Right forelimb (tissue), 1 donor: ENCODE measurements at regions not wholly inside any gene's neighbourhood (a gene's known extent, or its start where the extent isn't known, plus 50 kb on each side); places are given as distances from the start of the nearest gene placed in this dataset.
A peak's percentile ranks its signal among the peaks of the same experiment; 100 is the strongest.
"Not testable (repeated sequence)": the region's sequence is repeated elsewhere in the genome, so short reads cannot be mapped to it uniquely, and the experiment has no call there.

Experiments
- DNase-seq: peaks from one replicate; pipeline ENCODE4 v3.0.0-alpha.2; 2018

DNA sequence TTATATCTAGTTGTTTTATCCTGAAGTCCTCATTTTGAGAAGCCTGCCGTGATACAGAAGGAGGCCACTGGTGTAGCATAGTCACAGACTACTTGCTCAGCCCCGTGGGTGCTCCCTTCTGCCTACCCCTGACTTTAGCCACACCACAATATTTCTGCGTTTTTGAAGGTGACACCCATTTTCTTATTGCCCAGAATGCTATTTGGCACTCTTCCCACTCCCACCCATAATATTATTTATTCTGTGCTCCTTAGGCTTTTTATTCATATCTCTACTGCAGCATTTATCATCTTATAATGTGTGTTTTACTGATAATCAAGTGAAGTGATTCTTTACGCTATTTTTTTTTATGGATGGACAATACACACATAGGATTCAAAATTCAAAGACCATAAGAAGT, 107.3 kb downstream of the OR2B2 start:
- DNase-seq = no peak

DNA sequence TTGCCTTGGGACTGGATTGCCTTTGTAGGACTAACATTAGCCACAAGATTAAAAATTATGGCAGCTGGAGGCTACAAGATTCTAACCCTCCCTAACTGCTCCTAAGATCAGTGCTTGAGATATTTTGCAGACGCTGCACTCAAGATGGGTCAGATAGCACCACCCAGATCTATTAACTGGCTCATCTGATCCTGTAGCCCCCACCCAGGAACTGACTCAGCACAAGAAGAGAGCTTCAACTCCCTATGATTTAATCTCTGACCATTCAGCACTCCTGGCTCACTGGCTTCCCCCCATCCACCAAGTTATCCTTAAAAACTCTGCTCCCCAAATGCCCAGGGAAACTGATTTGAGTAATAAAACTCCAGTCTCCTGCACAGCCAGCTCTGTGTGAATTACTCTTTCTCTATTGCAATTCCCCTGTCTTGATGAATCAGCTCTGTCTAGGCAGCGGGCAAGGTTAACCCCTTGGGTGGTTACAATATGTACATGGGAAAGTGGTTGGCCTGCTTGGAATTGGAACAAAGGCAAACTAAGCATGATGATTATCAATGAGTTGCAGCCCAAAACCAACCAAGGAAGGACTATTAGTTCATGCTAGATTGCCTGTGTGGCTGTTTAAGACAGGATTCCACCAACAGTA, 111.3 kb downstream of the OR2B2 start:
- DNase-seq = no peak

DNA sequence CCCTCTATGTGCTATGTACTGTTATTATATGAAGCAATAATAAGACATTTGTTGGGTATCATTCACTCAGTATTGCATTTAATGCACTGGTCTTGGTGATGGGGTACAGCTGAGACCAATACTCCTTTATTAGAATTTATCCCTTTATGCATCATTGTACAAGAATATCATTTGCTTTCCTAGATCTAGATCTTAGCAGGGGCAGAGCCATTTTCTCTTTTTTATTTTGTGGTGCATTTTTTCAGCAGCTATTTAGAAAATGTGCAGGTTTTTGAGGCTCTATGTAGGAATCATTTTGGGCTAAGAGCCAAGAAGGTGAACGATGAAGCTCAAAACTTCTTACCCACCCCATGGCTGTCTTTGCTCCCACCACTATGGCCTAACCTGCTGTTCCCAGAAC, 114.2 kb downstream of the OR2B2 start:
- DNase-seq = no peak

DNA sequence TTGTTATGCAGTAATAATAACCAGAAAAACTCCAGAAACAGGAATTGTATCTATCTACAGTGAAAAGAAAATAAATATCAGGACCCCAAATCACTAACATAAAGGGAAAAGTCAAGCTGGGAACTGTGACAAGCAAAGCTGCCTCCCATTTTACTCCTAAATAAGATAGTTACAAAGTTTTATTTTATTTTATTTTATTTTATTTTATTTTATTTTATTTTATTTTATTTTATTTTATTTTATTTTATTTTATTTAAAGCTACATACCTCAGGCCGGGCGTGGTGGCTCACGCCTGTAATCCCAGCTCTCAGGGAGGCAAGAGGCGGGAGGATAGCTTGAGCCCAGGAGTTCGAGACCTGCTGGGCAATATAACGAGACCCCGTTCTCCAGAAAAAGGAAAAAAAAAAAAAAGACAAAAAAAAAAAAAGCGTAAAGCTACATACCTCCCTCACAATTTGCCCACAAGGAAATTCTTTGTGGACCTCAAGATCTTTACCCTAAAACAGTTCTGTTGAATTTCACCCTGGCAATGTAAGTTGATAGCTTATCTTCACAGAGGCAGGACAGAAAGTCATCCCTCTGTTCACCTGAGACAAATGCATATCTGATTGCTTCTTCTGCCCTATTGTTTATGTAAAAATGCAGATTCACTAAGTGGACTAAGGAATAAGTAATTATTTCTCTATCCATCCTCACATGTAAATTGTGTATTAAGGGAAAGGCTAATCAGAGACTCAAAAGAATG, 115.3 kb downstream of the OR2B2 start:
- not testable (repeated sequence) for DNase-seq

DNA sequence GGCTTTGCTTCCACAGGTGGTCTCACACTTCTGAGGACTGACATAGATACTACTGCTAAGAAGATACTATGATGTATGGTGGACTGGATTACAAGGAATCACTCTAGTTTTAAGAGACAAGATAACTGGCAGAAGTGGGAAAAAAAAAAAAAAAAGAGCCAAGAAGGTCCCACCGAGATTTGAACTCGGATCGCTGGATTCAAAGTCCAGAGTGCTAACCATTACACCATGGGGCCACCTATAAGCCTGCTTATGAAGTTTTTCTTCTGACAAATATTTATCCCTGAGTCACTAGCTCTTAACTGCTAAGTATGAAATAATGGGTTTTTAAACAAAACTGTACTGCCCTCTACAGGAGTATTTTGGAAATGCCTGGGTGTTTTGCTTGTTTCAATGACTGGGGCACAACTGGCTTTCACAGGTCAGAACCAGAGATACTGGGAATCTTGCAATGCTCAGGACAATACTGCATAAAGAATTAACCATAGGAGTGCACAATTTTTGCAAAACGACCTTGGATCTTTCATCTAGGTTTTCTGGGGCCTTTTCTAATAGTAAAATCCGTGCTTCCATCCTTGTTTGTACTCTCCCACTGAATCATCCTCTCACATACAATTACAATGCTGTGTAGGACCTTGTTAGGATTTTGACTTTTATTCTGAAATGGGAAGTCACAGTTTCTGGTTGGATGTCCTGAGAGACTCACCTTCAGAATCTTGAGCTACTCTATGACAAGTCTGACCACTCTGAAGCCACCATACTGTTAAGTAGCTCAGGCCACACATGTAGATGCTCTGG, 116.3 kb downstream of the OR2B2 start:
- DNase-seq = no peak

DNA sequence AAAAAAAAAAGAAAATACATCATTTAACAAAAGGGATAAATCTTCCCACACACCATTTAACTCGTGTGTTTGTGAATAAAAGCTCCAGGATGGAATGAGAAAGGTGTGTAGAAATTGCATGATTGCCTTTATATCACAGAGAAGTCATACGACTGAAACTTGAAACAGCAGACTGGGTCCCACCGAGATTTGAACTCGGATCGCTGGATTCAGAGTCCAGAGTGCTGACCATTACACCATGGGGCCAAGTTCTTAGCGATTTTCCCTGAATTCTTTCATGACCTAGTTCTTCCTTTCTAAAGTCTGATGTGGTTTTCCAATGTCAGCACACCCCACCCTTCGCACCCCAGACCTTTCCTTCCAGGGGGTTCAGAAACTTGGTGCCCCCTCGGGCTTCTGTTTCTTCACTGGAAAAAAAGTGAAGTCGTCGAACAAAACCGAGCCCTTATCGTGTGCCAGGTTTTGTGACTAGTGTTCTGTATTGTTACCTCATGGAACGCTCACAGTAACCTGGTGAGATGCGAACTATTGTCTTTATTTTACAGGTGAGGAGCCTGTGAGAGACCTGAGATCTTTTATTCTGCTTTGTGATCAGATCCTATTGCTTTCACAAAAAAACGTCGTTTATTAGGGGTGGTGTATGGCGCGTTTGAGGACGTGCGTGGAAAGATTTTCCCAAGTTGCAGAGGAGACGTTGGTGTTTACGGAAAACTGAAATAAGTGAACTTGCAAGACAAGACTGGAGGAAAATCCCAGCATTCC, 120.8 kb downstream of the OR2B2 start:
- peak; percentile 74 for DNase-seq

DNA sequence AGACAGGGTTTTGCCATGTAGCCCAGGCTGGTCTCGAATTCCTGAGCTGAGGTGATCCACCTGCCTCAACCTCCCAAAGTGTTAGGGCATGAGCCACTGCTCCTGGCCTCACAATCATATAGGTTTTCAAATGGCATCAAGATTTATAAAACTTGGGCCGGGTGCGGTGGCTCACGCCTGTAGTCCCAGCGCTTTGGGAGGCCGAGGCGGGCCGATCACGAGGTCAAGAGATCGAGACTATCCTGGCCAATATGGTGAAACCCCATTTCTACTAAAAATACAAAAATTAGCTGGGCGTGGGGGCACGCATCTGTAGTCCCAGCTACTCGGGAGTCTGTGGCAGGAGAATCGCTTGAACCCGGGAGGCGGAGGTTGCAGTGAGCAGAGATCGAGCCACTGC, 123.8 kb downstream of the OR2B2 start:
- not testable (repeated sequence) for DNase-seq

DNA sequence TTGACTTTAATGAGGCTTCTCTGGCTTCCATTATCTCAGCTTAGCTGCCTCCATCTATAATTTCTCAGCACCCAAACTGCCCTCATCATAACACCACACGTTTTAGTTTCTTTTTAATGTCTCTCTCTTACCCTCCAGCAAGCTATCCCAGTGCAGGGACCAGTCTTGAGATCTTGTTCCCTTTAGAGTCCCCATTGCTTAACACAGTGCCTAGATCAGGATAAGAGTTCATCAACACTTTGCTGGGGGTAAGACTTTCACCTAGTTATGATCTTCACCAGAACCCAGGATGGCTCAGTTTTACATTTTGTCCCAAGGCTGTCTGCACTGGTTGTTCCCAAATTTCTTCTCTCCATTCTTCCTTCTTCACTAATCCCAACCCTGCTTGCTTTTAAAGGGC, 126.1 kb downstream of the OR2B2 start:
- DNase-seq = no peak

DNA sequence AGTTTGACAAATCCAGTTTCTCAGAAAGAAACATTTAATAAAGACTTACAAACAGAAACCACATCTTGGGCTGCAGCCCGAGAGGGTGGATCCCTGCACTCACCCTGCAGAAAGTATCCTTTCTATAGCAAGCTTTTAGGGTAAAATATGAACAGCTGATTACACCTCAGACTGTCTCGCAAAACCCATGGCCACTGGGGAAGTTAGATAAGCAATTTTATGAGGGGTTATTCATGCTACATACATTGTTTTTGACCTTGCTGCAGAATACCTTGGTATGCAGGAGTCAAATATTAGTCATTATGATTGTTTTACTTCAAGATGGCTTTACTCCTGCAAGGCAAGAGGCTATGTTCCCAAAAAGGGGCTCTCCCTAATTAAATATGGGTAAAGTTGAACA, 126.9 kb downstream of the OR2B2 start:
- DNase-seq = no peak

DNA sequence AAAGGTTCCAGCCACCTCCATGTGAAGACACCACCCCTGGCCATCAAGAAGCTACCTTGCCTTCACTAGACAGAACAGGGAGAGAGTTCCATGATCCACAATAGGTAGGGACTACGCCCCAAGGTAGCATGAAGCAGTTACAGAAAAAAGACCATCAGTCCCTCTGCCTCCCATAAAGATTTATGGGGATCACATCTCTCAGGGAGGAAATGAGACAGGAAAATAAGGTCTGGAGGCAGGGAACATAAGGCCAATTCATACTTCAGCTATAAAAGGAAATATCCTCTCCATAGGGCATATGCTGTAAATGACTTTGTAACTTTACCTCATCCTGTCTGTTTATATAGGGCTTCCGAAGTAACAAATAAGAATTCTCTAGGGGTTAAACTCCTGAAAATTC, 129.4 kb downstream of the OR2B2 start:
- no peak for DNase-seq

DNA sequence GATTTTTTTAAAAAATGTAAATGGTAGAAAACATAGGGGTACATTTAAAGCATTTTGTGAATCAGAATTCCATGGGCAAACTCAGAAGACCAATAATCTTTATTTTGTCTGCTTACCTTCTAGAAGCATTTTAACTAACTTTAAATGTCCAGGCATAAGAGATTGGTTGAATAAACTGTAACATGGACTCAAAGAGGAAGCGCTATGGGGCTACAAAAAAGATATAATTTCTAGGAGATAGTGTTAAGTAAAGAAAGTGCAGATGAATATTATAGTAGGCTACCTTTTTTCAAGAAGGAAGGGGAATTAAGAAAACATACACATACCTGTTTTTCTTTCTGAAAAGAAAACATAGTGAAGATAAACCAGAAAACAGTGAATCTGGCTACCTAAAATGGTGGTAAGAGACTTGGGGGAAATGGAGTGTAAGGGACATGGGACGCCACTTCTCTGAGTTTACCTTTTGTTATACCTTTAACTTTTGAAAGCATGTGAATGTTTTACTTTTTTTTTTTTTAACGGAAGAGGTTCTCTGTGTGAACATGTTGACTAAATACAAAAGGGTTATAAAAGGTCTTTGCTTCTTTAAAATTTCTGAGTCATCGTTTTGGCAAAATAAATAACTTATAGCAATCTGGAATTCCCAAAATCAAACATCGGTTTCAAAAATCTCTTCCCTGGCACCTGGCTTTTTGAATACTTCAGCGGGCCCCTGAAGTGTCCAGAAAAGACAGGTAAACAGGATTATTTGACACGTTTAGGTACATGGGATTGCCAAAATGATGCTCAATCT, 133.4 kb downstream of the OR2B2 start:
- DNase-seq = no peak

DNA sequence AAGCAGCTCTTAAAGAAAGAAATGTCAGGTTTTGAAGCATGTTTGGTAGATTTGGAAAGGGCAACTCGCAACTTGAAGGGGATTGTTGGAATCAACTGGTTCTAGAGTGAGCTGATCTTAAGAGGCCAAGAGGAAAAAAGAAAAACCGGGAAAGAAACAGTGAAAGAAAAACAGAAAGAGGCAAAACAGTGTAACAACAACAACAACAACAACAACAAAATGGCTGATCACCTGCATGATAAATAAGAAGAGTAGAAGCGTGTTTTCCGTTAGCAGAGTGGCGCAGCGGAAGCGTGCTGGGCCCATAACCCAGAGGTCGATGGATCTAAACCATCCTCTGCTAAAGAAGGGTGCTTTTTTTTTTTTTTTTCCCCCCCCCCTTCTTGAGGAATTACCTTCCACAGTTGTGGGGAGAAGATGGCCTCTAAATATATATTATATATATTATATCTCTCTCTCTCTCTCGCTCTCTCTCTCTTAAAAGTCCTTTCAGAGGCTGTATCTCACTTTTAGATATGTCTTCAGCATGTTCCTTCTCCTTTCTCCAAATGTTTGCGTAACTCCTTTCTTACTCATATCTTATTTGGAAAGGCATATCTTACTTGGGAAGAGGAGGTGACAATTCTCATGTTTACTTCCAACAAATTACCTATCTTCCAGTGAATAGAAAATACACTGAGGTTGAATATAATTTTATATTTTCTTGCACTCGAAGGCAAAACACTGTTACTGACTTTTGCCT, 134.4 kb downstream of the OR2B2 start:
- no peak for DNase-seq

DNA sequence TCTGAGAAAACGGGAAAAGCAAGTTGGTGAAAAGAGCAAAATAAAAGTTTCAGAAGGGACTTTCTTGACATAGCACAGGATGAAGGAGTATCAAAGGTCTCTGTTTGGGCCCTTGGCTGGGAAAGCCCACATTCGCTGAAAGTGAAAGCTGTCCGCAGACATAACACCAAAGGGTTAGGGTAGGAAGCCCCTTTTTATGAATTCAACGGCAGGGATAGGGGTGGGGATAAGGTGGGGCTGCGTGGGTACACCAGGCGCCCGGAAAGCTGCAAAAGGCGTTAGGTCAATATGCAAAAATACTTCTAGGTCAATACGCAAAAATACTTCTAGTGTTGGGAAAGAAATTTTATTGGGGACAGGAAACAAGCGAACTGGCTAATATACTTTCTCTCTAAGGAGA, 135.1 kb downstream of the OR2B2 start:
- DNase-seq = no peak

DNA sequence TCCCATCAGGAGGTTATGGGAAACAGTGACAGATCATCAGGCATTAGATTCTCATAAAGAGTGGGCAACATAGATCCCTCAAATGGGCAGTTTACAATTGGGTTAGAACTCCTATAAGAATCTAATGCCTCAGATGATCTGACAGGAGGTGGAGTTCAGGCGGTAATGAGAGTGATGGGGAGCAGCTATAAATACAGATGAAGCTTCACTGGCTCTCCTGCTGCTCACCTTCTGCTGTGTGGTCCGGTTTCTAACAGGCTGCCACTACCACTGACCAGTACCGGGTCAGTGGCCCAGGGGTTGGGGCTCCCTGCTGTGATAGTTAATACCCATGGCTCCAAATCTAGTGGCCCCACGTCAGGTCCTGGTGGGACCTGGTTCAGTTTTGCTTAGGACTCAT, 135.7 kb downstream of the OR2B2 start:
- no peak for DNase-seq

DNA sequence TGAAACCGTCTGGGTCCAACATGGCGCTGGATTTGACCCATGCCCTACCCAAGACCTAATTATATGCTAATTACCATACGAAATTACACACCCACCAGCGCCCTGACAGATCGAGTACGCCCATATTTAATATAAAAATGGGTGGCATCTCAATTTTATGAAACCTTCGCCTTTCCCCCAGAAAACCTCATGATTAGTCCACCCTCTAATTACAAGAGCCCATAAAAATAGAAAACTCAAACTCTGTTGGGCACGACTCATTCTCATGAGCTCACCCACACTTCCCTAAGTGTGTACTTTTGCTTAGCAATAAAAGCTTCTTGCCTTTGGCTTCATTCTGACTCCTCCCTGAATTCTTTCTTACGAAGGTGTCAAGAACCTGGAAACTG, 136.4 kb downstream of the OR2B2 start:
- DNase-seq = no peak

DNA sequence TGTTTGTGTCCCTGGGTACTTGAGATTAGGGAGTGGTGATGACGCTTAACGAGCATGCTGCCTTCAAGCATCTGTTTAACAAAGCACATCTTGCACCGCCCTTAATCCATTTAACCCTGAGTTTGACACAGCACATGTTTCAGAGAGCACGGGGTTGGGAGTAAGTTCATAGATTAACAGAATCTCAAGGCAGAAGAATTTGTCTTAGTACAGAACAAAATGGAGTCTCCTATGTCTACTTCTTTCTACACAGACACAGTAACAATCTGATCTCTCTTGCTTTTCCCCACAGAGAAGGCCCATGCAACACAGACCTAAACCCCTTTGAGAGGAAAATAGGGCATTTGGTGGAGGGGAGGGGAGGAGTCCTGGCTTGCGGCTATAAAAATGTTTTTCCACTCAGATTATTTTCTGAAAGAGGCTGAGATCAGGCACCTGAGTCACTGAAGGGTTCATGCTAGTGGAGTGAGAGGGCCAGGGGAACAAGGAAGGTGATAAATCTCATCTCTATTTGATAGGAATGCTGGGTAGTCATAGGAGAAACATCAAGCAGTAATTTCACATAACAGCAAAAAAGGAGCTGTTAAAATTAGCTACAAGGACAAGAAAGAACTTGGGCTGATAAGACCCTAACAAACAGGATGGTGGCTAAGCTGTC, 136.9 kb downstream of the OR2B2 start:
- not testable (repeated sequence) for DNase-seq

DNA sequence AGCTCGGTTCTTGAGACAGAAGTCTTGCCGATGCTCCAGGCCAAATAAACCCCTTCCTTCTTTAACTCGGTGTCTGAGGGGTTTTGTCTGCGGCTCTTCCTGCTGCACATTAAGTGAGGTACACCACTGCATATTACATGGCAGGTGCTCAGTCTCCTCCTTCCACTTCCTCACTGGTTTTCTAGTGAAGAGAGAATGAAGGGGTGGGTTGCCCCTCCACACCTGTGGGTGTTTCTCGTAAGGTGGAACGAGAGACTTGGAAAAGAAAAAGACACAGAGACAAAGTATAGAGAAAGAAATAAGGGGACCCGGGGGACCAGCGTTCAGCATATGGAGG, 138.0 kb downstream of the OR2B2 start:
- not testable (repeated sequence) for DNase-seq

DNA sequence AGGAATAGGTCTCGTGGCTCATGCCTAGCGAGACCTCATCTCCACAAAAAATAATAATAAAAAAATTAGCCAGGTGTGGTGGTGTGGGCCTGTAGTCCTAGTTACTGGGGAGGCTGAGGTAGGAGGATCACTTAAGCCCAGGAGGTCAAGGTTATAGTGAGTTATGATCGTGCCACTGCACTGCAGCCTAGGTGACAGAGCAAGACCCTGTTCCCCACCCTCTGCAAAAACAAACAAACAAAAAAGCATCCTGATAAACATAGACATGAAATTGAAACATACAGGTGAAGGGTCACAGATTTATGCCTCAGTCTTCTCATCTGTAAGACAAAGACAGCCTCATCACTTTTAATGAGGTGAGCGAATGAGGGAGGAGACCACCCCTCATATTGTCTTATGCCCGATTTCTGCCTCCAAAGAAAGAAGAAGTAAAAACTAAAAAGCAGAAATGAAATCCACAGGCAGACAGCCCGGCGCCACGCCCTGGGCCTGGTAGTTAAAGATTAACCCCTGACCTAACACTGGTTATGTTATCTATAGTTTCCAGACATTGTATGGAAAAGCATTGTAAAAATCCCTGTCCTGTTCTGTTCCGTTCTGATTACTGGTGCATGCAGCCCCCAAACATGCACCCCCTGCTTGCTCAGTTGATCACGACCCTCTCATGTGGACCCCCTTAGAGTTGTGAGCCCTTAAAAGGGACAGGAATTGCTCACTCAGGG, 138.5 kb downstream of the OR2B2 start:
- DNase-seq = not testable (repeated sequence)

DNA sequence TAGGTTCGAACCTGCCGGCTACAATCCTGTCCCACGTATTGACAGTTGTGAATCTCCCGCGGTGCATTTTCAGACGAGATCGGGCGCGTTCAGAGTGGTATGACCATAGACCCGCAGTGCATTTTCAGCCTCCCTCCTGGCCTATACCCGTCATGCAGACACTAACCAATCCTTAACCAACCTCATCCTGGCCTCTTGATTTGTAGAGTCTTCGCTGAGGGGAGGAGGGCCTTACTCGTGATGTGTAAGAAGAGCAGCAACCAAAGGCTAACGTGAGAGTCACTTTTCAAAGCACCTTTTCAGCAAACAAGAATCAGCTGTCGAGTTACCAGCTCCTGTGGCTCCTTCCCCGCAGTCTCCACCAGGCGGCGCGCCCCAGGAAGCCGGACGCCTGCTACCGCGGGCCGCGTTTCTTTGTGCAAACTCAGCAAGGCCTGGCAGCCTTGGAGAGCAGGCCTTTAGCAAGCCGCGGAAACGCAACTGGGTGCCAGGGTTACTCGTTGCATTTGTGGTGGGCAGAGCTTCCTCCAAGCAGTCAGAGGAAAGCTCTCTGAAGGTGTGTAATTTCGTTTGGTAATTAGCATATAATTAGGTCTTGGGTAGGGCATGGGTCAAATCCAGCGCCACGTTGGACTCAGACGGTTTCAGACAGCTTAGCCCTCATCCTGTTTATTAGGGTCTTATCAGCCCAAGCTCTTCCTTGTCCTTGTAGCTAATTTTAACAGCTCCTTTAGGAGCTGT, 139.8 kb downstream of the OR2B2 start:
- DNase-seq = peak; percentile 91

DNA sequence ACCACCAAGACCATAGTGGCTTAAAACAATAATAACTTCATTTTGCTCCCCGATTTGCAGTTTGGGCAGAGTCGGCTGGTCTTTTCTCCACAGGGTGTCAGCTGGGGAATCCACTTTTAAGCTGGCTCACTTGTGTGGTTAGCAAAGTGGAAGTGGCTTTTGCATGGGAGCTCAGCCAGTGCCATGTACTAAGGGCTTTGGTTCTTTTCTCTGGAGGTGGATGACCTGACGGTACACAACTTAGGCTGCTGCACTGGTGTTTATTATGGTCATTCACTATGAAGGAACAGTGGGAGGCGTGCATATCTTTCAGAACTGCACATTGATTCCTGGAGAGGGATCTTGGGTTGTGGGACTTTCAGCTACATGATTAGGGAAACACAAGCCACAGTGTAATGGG, 141.0 kb downstream of the OR2B2 start:
- DNase-seq = no peak
